ENCODE measurements at regions not wholly inside any gene's neighbourhood (a gene's known extent, or its start where the extent isn't known, plus 50 kb on each side); places are given as distances from the start of the nearest gene placed in this dataset.

GRCh38 chr17:77839698-77840512 lies 118.6 kb upstream of the TNRC6C start:
- TF ChIP-seq CTCF (conservative IDR thresholded peaks at IDR 0.05; ENCODE audit: low read depth, low read length) (no peak), EZH2 (IDR thresholded peaks at IDR 0.05; ENCODE audit: low read length, unreplicated experiment) (no peak)

All from PC-3 (cell line).